ENCODE measurements at regions not wholly inside any gene's neighbourhood (a gene's known extent, or its start where the extent isn't known, plus 50 kb on each side); places are given as distances from the start of the nearest gene placed in this dataset.

- Mint-ChIP-seq H3K27me3 (ENCODE audit: low read depth, poor library complexity) (peaks cover 62% of the 10 kb centered on the region), H3K4me1 (peaks cover 7% of the 10 kb centered on the region), H3K4me3 (peak overlapping the region; percentile 91), H3K9me3 (no peaks in the 10 kb centered on the region), H3K36me3 (ENCODE audit: low read depth) (no peaks in the 10 kb centered on the region), H3K27ac (no peak overlapping the region)
- peak; percentile 74 for TF ChIP-seq CTCF (IDR thresholded peaks at IDR 0.05)
- DNase-seq, result peak; percentile 89
Measured at GRCh38 chr5:42908509-42909488, 97.1 kb upstream of the SELENOP start.

GRCh38 chr5:42908086-42908485 is 96.4 kb upstream of the SELENOP start:
- no peak for DNase-seq
- no peak overlapping the region for H3K27ac Mint-ChIP-seq
- no peaks in the 10 kb centered on the region for H3K36me3 Mint-ChIP-seq (ENCODE audit: low read depth)
- H3K9me3 Mint-ChIP-seq, result no peaks in the 10 kb centered on the region
- H3K4me1 Mint-ChIP-seq, result peaks cover 7% of the 10 kb centered on the region
- H3K27me3 Mint-ChIP-seq (ENCODE audit: low read depth, poor library complexity), result peaks cover 62% of the 10 kb centered on the region
- no peak for TF ChIP-seq CTCF (IDR thresholded peaks at IDR 0.05)
- H3K4me3 Mint-ChIP-seq, result peak overlapping the region; percentile 91

GRCh38 chr5:42905827-42906226 is 94.1 kb upstream of the SELENOP start:
- Mint-ChIP-seq H3K27me3 (ENCODE audit: low read depth, poor library complexity) (peaks cover 55% of the 10 kb centered on the region), H3K4me3 (no peak overlapping the region), H3K36me3 (ENCODE audit: low read depth) (no peaks in the 10 kb centered on the region), H3K4me1 (peaks cover 7% of the 10 kb centered on the region), H3K27ac (no peak overlapping the region), H3K9me3 (no peaks in the 10 kb centered on the region)
- DNase-seq, result no peak
- no peak for TF ChIP-seq CTCF (IDR thresholded peaks at IDR 0.05)

GRCh38 chr5:42900734-42901133 is 89.0 kb upstream of the SELENOP start:
- peaks cover 3% of the 10 kb centered on the region for H3K9me3 Mint-ChIP-seq
- DNase-seq, result no peak
- no peak overlapping the region for H3K4me3 Mint-ChIP-seq
- H3K27ac Mint-ChIP-seq, result no peak overlapping the region
- H3K27me3 Mint-ChIP-seq (ENCODE audit: low read depth, poor library complexity), result peaks cover 19% of the 10 kb centered on the region
- H3K36me3 Mint-ChIP-seq (ENCODE audit: low read depth), result no peaks in the 10 kb centered on the region
- H3K4me1 Mint-ChIP-seq, result no peaks in the 10 kb centered on the region
- no peak for TF ChIP-seq CTCF (IDR thresholded peaks at IDR 0.05)

GRCh38 chr5:42898760-42899159 is 87.1 kb upstream of the SELENOP start:
- H3K4me3 Mint-ChIP-seq, result no peak overlapping the region
- peaks cover 3% of the 10 kb centered on the region for H3K9me3 Mint-ChIP-seq
- H3K27ac Mint-ChIP-seq, result no peak overlapping the region
- no peak for DNase-seq
- TF ChIP-seq CTCF (IDR thresholded peaks at IDR 0.05), result no peak
- no peaks in the 10 kb centered on the region for H3K36me3 Mint-ChIP-seq (ENCODE audit: low read depth)
- no peaks in the 10 kb centered on the region for H3K4me1 Mint-ChIP-seq
- H3K27me3 Mint-ChIP-seq (ENCODE audit: low read depth, poor library complexity), result peaks cover 6% of the 10 kb centered on the region

- DNase-seq, result no peak
- peaks cover 3% of the 10 kb centered on the region for H3K9me3 Mint-ChIP-seq
- no peaks in the 10 kb centered on the region for H3K36me3 Mint-ChIP-seq (ENCODE audit: low read depth)
- peaks cover 12% of the 10 kb centered on the region for H3K27me3 Mint-ChIP-seq (ENCODE audit: low read depth, poor library complexity)
- H3K4me1 Mint-ChIP-seq, result no peaks in the 10 kb centered on the region
- no peak overlapping the region for H3K4me3 Mint-ChIP-seq
- no peak overlapping the region for H3K27ac Mint-ChIP-seq
- no peak for TF ChIP-seq CTCF (IDR thresholded peaks at IDR 0.05)
Measured at GRCh38 chr5:42896523-42896922, 84.8 kb upstream of the SELENOP start.
